K562 (cell line): ENCODE measurements at regions not wholly inside any gene's neighbourhood (a gene's known extent, or its start where the extent isn't known, plus 50 kb on each side); places are given as distances from the start of the nearest gene placed in this dataset.

ENCODE experiments used
- CBX3 ChIP-seq, 2 experiments: IDR thresholded peaks; 1 replicate in 1 of 2; 2 replicates in 1 of 2; pipeline ENCODE4 v1.6.1; 2012; ENCODE audit warnings: inconsistent platforms in 2 of 2, low read length in 2 of 2, borderline replicate concordance in 1 of 2, control low read depth in 1 of 2
- HIVEP1 ChIP-seq: fragments of 250-450 bp; sonication (Bioruptor Pico); IDR thresholded peaks from 2 replicates; pipeline ENCODE4 v1.4.0; 2020; ENCODE audit warnings: mild to moderate bottlenecking
- IFI16 ChIP-seq: fragments of 250-450 bp; sonication (Bioruptor Pico); IDR thresholded peaks from 2 replicates; pipeline ENCODE4 v2.1.2; 2022; ENCODE audit warnings: mild to moderate bottlenecking, inconsistent platforms
- NR4A1 ChIP-seq, 2 experiments: fragments of 250-450 bp in 1 of 2; fragments of 450-650 bp in 1 of 2; sonication (Bioruptor Pico) in 1 of 2; IDR thresholded peaks; 2 replicates each; pipeline versions ENCODE4 v1.4.0 to v1.6.1; 2016 to 2020; ENCODE audit warnings: mild to moderate bottlenecking in 2 of 2, missing compliant biosample characterization in 1 of 2, missing genetic modification characterization in 1 of 2, moderate library complexity in 1 of 2
- NRF1 ChIP-seq, 2 experiments: fragments of 450-650 bp; IDR thresholded peaks in 1 of 2; conservative IDR thresholded peaks in 1 of 2; 2 replicates each; pipeline ENCODE4 v1.6.1; 2014; ENCODE audit warnings: mild to moderate bottlenecking in 2 of 2
- POLR2G ChIP-seq: fragments of 200-400 bp; formaldehyde crosslinking; IDR thresholded peaks from 2 replicates; pipeline ENCODE4 v1.6.1; 2017; ENCODE audit warnings: low read depth, mild to moderate bottlenecking, antibody characterized with exemption, low read length, moderate library complexity
- SMARCE1 ChIP-seq: fragments of 450-650 bp; IDR thresholded peaks from 2 replicates; pipeline ENCODE4 v1.7.1; 2016; ENCODE audit warnings: mild to moderate bottlenecking
- SREBF2 ChIP-seq: sonication (generic); formaldehyde crosslinking; IDR thresholded peaks from 2 replicates; pipeline ENCODE4 v1.4.0; 2020; ENCODE audit warnings: mild to moderate bottlenecking, missing genetic modification reagents
- ZNF165 ChIP-seq: fragments of 250-450 bp; sonication (Bioruptor Pico); IDR thresholded peaks from 2 replicates; pipeline ENCODE4 v1.4.0; 2020; ENCODE audit warnings: borderline replicate concordance
- ZNF431 ChIP-seq: sonication (generic); formaldehyde crosslinking; IDR thresholded peaks from 2 replicates; pipeline ENCODE4 v1.8.0; 2022; ENCODE audit warnings: mild to moderate bottlenecking, missing genetic modification reagents
- TF ChIP-seq, protein P1 (sequence below), 2 experiments: fragments of 450-650 bp; IDR thresholded peaks; 2 replicates each; pipeline ENCODE4 v1.6.1; 2016; ENCODE audit warnings: mild to moderate bottlenecking in 2 of 2, borderline replicate concordance in 1 of 2, low read depth in 1 of 2, moderate library complexity in 1 of 2
- TF ChIP-seq, protein P2 (sequence below): fragments of 150-350 bp; conservative IDR thresholded peaks from 2 replicates; pipeline ENCODE4 v1.6.1; 2014; ENCODE audit warnings: low read length

DNA sequence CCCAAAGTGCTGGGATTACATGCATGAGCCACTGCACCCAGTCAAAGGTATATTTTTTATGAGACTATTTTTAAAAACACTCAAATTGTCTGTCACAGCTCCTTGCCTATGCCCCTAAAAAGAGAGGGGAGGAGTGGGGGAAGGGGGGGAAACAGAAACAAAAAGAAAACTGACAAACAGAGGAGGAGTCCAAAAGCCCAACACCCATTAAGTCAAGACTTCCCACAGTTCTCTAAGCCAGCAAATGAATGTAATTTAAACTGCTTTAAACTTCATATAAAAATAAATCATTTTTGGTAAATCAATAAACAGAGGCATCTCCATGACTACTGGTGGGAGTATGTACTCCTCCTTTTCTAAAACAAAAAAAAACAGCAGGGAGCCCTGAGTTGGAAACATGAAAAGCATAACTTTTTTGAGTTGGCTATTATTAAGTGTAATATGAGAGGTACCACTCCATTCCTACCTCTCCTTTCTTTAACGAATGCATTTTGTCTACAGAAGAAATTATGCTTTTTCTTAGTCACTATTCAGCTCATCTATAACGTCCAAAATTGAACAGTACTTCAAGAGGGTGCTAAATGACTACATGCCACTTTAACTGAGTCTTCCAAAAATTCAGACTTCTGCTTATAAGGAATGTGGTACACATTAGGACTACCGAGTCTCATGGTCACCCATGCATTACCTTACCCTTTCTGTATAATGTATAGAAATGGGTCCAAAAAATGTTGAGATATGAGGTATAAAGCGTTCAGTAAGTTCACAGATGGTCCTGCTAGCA is 119.0 kb upstream of the PRSS16 start (continued):
- TF ChIP-seq, protein P1, sequence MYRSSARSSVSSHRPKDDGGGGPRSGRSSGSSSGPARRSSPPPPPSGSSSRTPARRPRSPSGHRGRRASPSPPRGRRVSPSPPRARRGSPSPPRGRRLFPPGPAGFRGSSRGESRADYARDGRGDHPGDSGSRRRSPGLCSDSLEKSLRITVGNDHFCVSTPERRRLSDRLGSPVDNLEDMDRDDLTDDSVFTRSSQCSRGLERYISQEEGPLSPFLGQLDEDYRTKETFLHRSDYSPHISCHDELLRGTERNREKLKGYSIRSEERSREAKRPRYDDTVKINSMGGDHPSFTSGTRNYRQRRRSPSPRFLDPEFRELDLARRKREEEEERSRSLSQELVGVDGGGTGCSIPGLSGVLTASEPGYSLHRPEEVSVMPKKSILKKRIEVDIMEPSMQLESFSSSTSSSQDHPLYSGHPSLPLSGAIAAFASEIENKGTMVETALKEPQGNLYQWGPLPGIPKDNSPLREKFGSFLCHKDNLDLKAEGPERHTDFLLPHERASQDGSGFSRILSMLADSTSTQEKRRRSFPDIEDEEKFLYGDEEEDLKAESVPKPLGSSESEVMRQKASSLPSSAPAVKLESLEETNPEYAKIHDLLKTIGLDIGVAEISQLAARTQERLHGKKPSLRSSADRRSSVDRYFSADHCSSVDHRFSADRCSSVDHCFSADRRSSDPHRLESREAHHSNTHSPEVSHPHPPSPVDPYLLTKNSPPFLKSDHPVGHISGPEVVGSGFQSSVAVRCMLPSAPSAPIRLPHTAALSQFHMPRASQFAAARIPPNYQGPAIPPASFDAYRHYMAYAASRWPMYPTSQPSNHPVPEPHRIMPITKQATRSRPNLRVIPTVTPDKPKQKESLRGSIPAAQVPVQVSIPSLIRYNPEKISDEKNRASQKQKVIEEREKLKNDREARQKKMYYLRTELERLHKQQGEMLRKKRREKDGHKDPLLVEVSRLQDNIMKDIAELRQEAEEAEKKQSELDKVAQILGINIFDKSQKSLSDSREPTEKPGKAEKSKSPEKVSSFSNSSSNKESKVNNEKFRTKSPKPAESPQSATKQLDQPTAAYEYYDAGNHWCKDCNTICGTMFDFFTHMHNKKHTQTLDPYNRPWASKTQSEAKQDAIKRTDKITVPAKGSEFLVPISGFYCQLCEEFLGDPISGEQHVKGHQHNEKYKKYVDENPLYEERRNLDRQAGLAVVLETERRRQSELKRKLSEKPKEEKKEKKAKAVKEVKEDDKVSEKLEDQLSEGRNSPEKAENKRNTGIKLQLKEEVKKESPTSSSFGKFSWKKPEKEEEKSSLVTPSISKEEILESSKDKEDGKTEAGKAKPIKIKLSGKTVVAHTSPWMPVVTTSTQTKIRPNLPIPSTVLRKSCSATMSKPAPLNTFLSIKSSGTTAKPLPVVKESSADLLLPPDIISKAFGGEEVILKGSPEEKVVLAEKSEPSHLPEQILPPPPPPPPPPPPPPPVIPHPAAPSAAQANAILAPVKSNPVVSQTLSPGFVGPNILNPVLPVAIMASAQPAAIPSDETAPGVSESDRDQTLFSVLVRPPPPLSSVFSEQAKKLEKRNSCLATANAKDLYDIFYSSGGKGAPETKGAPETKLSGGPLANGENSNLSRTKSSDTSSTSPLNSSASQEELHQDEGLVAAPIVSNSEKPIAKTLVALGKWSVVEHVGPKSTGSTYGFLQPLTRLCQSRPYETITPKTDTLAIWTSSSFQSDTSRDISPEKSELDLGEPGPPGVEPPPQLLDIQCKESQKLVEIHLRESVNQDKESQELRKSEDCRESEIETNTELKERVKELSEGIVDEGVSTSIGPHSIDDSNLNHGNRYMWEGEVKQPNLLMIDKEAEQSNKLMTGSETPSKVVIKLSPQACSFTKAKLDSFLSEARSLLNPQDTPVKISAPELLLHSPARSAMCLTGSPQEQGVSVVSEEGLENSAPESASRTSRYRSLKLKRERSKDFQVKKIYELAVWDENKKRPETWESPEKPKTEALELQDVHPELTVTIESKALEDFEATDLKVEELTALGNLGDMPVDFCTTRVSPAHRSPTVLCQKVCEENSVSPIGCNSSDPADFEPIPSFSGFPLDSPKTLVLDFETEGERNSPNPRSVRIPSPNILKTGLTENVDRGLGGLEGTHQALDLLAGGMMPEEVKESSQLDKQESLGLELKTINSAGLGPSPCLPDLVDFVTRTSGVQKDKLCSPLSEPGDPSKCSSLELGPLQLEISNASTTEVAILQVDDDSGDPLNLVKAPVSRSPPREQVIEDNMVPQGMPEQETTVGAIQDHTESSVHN (IDR thresholded peaks at IDR 0.05; ENCODE audit: borderline replicate concordance in 1 of 2, low read depth in 1 of 2): no peak
- TF ChIP-seq ZNF431 (CRISPR knock-in tag): peak; percentile 61; the same call in 1 of the 2 replicates
- TF ChIP-seq IFI16 (CRISPR knock-in tag): no peak
- TF ChIP-seq, protein P2, sequence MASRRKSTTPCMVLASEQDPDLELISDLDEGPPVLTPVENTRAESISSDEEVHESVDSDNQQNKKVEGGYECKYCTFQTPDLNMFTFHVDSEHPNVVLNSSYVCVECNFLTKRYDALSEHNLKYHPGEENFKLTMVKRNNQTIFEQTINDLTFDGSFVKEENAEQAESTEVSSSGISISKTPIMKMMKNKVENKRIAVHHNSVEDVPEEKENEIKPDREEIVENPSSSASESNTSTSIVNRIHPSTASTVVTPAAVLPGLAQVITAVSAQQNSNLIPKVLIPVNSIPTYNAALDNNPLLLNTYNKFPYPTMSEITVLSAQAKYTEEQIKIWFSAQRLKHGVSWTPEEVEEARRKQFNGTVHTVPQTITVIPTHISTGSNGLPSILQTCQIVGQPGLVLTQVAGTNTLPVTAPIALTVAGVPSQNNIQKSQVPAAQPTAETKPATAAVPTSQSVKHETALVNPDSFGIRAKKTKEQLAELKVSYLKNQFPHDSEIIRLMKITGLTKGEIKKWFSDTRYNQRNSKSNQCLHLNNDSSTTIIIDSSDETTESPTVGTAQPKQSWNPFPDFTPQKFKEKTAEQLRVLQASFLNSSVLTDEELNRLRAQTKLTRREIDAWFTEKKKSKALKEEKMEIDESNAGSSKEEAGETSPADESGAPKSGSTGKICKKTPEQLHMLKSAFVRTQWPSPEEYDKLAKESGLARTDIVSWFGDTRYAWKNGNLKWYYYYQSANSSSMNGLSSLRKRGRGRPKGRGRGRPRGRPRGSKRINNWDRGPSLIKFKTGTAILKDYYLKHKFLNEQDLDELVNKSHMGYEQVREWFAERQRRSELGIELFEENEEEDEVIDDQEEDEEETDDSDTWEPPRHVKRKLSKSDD: no peak
- no peak for TF ChIP-seq NRF1 (conservative IDR thresholded peaks at IDR 0.05 in 1 of 2, IDR thresholded peaks at IDR 0.05 in 1 of 2)
- TF ChIP-seq POLR2G: no peak
- no peak for TF ChIP-seq NR4A1 (CRISPR knock-in tag; IDR thresholded peaks at IDR 0.05)
- TF ChIP-seq NR4A1 (tag; IDR thresholded peaks at IDR 0.05): no peak
- no peak for TF ChIP-seq HIVEP1 (CRISPR knock-in tag)
- no peak for TF ChIP-seq SMARCE1
- no peak for TF ChIP-seq ZNF165 (CRISPR knock-in tag)
- no peak for TF ChIP-seq CBX3 (IDR thresholded peaks at IDR 0.05; ENCODE audit: borderline replicate concordance in 1 of 2, low read length in 2 of 2)
- TF ChIP-seq SREBF2: no peak
